ENCODE measurements at regions not wholly inside any gene's neighbourhood (a gene's known extent, or its start where the extent isn't known, plus 50 kb on each side); places are given as distances from the start of the nearest gene placed in this dataset.

- H4K8ac ChIP-seq (ENCODE audit: low read depth, low read length): no peak overlapping the region
- H3K4ac ChIP-seq (ENCODE audit: low read length): no peak overlapping the region
- H2BK5ac ChIP-seq (ENCODE audit: low read length): no peak overlapping the region
- H3K9ac ChIP-seq (ENCODE audit: low read depth, low read length, poor library complexity): no peak overlapping the region
- H2BK120ac ChIP-seq (ENCODE audit: low read depth, low read length): no peak overlapping the region
- H3K36me3 ChIP-seq (replicated peaks in 1 of 2; ENCODE audit: control insufficient read depth in 2 of 2, insufficient read depth in 2 of 2, low read length in 2 of 2): no peaks in the 10 kb centered on the region
- no peaks in the 10 kb centered on the region for H3K9me3 ChIP-seq (replicated peaks in 1 of 2; ENCODE audit: control insufficient read depth in 2 of 2, insufficient read depth in 1 of 2, low read depth in 1 of 2, low read length in 2 of 2)
- H3K79me1 ChIP-seq (ENCODE audit: low read depth, low read length): no peaks in the 10 kb centered on the region
- no peak overlapping the region for H2AK5ac ChIP-seq (ENCODE audit: low read depth, low read length)
- H3K27ac ChIP-seq (replicated peaks; ENCODE audit: low read length): no peak overlapping the region
- no peak overlapping the region for H3K14ac ChIP-seq (ENCODE audit: low read length)
- H2BK12ac ChIP-seq (ENCODE audit: low read length): no peak overlapping the region
- H3K18ac ChIP-seq (ENCODE audit: low read length): no peak overlapping the region
- WGBS, 2 donors (ENCODE audit: extremely low coverage in 2 of 2, insufficient read length in 2 of 2, insufficient replicate concordance in 1 of 2): no CpG with 5 or more reads among the region's 2 CpGs
- no peaks in the 10 kb centered on the region for H3K27me3 ChIP-seq (ENCODE audit: control insufficient read depth in 3 of 3, insufficient read depth in 3 of 3, low read depth in 1 of 3, low read length in 3 of 3)
- no peak overlapping the region for H3K4me2 ChIP-seq (ENCODE audit: insufficient read depth, low read length, poor library complexity, severe bottlenecking)
- DNase-seq (ENCODE audit: low spot score): no peak
- no peak overlapping the region for H2BK15ac ChIP-seq (ENCODE audit: low read length)
- H4K91ac ChIP-seq (ENCODE audit: low read depth, low read length, poor library complexity): no peak overlapping the region
- H3K4me3 ChIP-seq (ENCODE audit: low read length in 2 of 2): no peak overlapping the region
- no peak overlapping the region for H3K23ac ChIP-seq (ENCODE audit: low read depth, low read length, poor library complexity)
- no peaks in the 10 kb centered on the region for H3K4me1 ChIP-seq (ENCODE audit: control insufficient read depth in 2 of 2, insufficient read depth in 1 of 2, low read depth in 1 of 2, low read length in 2 of 2)
- H2AFZ ChIP-seq (ENCODE audit: low read length): no peak overlapping the region
These were observed 145.0 kb upstream of the MITF start for GRCh38 chr3:69594286-69594685.

- Histone ChIP-seq H2AFZ (ENCODE audit: low read length) (no peak overlapping the region), H2AK5ac (ENCODE audit: low read depth, low read length) (no peak overlapping the region), H4K8ac (ENCODE audit: low read depth, low read length) (no peak overlapping the region), H3K9me3 (replicated peaks in 1 of 2; ENCODE audit: control insufficient read depth in 2 of 2, insufficient read depth in 1 of 2, low read depth in 1 of 2, low read length in 2 of 2) (peaks cover 0 to under 1% of the 10 kb centered on the region in 2 donors), H3K4me3 (ENCODE audit: low read length in 2 of 2) (no peak overlapping the region), H3K9ac (ENCODE audit: low read depth, low read length, poor library complexity) (no peak overlapping the region), H3K27me3 (ENCODE audit: control insufficient read depth in 3 of 3, insufficient read depth in 3 of 3, low read depth in 1 of 3, low read length in 3 of 3) (no peaks in the 10 kb centered on the region), H3K4ac (ENCODE audit: low read length) (no peak overlapping the region), H3K79me1 (ENCODE audit: low read depth, low read length) (no peaks in the 10 kb centered on the region), H2BK120ac (ENCODE audit: low read depth, low read length) (no peak overlapping the region), H3K18ac (ENCODE audit: low read length) (no peak overlapping the region), H3K27ac (replicated peaks; ENCODE audit: low read length) (no peak overlapping the region), H2BK12ac (ENCODE audit: low read length) (no peak overlapping the region), H3K4me2 (ENCODE audit: insufficient read depth, low read length, poor library complexity, severe bottlenecking) (no peak overlapping the region), H3K23ac (ENCODE audit: low read depth, low read length, poor library complexity) (no peak overlapping the region), H2BK5ac (ENCODE audit: low read length) (no peak overlapping the region), H2BK15ac (ENCODE audit: low read length) (no peak overlapping the region), H3K14ac (ENCODE audit: low read length) (no peak overlapping the region), H4K91ac (ENCODE audit: low read depth, low read length, poor library complexity) (no peak overlapping the region), H3K4me1 (ENCODE audit: control insufficient read depth in 2 of 2, insufficient read depth in 1 of 2, low read depth in 1 of 2, low read length in 2 of 2) (no peaks in the 10 kb centered on the region), H3K36me3 (replicated peaks in 1 of 2; ENCODE audit: control insufficient read depth in 2 of 2, insufficient read depth in 2 of 2, low read length in 2 of 2) (no peaks in the 10 kb centered on the region)
- DNase-seq (ENCODE audit: low spot score): no peak
- no CpG with 5 or more reads among the region's 4 CpGs for WGBS, 2 donors (ENCODE audit: extremely low coverage in 2 of 2, insufficient read length in 2 of 2, insufficient replicate concordance in 1 of 2)
These were observed 148.0 kb upstream of the MITF start for GRCh38 chr3:69591164-69591736.

- Histone ChIP-seq H3K9ac (ENCODE audit: low read depth, low read length, poor library complexity) (no peak overlapping the region), H3K4ac (ENCODE audit: low read length) (no peak overlapping the region), H2BK15ac (ENCODE audit: low read length) (no peak overlapping the region), H3K18ac (ENCODE audit: low read length) (no peak overlapping the region), H3K4me3 (ENCODE audit: low read length in 2 of 2) (no peak overlapping the region), H2BK12ac (ENCODE audit: low read length) (no peak overlapping the region), H3K36me3 (replicated peaks in 1 of 2; ENCODE audit: control insufficient read depth in 2 of 2, insufficient read depth in 2 of 2, low read length in 2 of 2) (no peaks in the 10 kb centered on the region), H3K79me1 (ENCODE audit: low read depth, low read length) (no peaks in the 10 kb centered on the region), H2BK120ac (ENCODE audit: low read depth, low read length) (no peak overlapping the region), H3K4me1 (ENCODE audit: control insufficient read depth in 2 of 2, insufficient read depth in 1 of 2, low read depth in 1 of 2, low read length in 2 of 2) (no peaks in the 10 kb centered on the region), H4K8ac (ENCODE audit: low read depth, low read length) (no peak overlapping the region), H3K9me3 (replicated peaks in 1 of 2; ENCODE audit: control insufficient read depth in 2 of 2, insufficient read depth in 1 of 2, low read depth in 1 of 2, low read length in 2 of 2) (peaks cover 0 to 1% of the 10 kb centered on the region in 2 donors), H3K27me3 (ENCODE audit: control insufficient read depth in 3 of 3, insufficient read depth in 3 of 3, low read depth in 1 of 3, low read length in 3 of 3) (no peaks in the 10 kb centered on the region), H3K4me2 (ENCODE audit: insufficient read depth, low read length, poor library complexity, severe bottlenecking) (no peak overlapping the region), H4K91ac (ENCODE audit: low read depth, low read length, poor library complexity) (no peak overlapping the region), H2BK5ac (ENCODE audit: low read length) (no peak overlapping the region), H2AK5ac (ENCODE audit: low read depth, low read length) (no peak overlapping the region), H2AFZ (ENCODE audit: low read length) (no peak overlapping the region), H3K14ac (ENCODE audit: low read length) (no peak overlapping the region), H3K23ac (ENCODE audit: low read depth, low read length, poor library complexity) (no peak overlapping the region), H3K27ac (replicated peaks; ENCODE audit: low read length) (no peak overlapping the region)
- DNase-seq (ENCODE audit: low spot score): no peak
These were observed 149.2 kb upstream of the MITF start for GRCh38 chr3:69590111-69590510.

GRCh38 chr3:69588170-69588569, 151.1 kb upstream of the MITF start:
- no peak for DNase-seq (ENCODE audit: low spot score)
- Histone ChIP-seq H3K4me1 (ENCODE audit: control insufficient read depth in 2 of 2, insufficient read depth in 1 of 2, low read depth in 1 of 2, low read length in 2 of 2) (no peaks in the 10 kb centered on the region), H3K4me2 (ENCODE audit: insufficient read depth, low read length, poor library complexity, severe bottlenecking) (no peak overlapping the region), H2BK5ac (ENCODE audit: low read length) (no peak overlapping the region), H3K4ac (ENCODE audit: low read length) (no peak overlapping the region), H3K4me3 (ENCODE audit: low read length in 2 of 2) (no peak overlapping the region), H3K36me3 (replicated peaks in 1 of 2; ENCODE audit: control insufficient read depth in 2 of 2, insufficient read depth in 2 of 2, low read length in 2 of 2) (no peaks in the 10 kb centered on the region), H3K27me3 (ENCODE audit: control insufficient read depth in 3 of 3, insufficient read depth in 3 of 3, low read depth in 1 of 3, low read length in 3 of 3) (no peaks in the 10 kb centered on the region), H3K27ac (replicated peaks; ENCODE audit: low read length) (no peak overlapping the region), H2AK5ac (ENCODE audit: low read depth, low read length) (no peak overlapping the region), H3K9ac (ENCODE audit: low read depth, low read length, poor library complexity) (no peak overlapping the region), H3K18ac (ENCODE audit: low read length) (no peak overlapping the region), H4K91ac (ENCODE audit: low read depth, low read length, poor library complexity) (no peak overlapping the region), H2BK15ac (ENCODE audit: low read length) (no peak overlapping the region), H4K8ac (ENCODE audit: low read depth, low read length) (no peak overlapping the region), H3K9me3 (replicated peaks in 1 of 2; ENCODE audit: control insufficient read depth in 2 of 2, insufficient read depth in 1 of 2, low read depth in 1 of 2, low read length in 2 of 2) (peaks cover 0 to 1% of the 10 kb centered on the region in 2 donors), H3K14ac (ENCODE audit: low read length) (no peak overlapping the region), H2BK120ac (ENCODE audit: low read depth, low read length) (no peak overlapping the region), H3K79me1 (ENCODE audit: low read depth, low read length) (no peaks in the 10 kb centered on the region), H3K23ac (ENCODE audit: low read depth, low read length, poor library complexity) (no peak overlapping the region), H2AFZ (ENCODE audit: low read length) (no peak overlapping the region), H2BK12ac (ENCODE audit: low read length) (no peak overlapping the region)
- no CpG with 5 or more reads among the region's 2 CpGs for WGBS, 2 donors (ENCODE audit: extremely low coverage in 2 of 2, insufficient read length in 2 of 2, insufficient replicate concordance in 1 of 2)
